Naive thymus-derived CD4-positive, alpha-beta T cell (primary cell): ENCODE measurements at regions not wholly inside any gene's neighbourhood (a gene's known extent, or its start where the extent isn't known, plus 50 kb on each side); places are given as distances from the start of the nearest gene placed in this dataset.

Experiments used
- ATAC-seq: fragments of 150-1000 bp; cut with Tn5 transposase; 2 replicates; pipeline ENCODE4 v1.10.0; 2021; ENCODE audit warnings: mild to moderate bottlenecking, moderate library complexity
- CTCF ChIA-PET: fragments of 350-600 bp; sonication (Branson Sonifier 250); formaldehyde crosslinking; loops from one replicate; lab custom pipeline; 2021; ENCODE audit warnings: antibody characterized with exemption; lab: Charles Lee
- POLR2A ChIA-PET: fragments of 350-600 bp; sonication (Branson Sonifier 250); formaldehyde crosslinking; loops from one replicate; lab custom pipeline; 2021; ENCODE audit warnings: antibody characterized with exemption, inconsistent platforms; lab: Charles Lee
- DNase-seq, 9 donors: peaks; one replicate each; pipeline versions ENCODE4 v3.0.0 to v3.0.0-alpha.2; 2020 to 2022; ENCODE audit warnings: mixed read lengths in 1 of 9
- H3K27ac ChIP-seq: one replicate; pipeline ENCODE4 v1.7.0; 2013; ENCODE audit warnings: mild to moderate bottlenecking, low read depth, low read length, moderate library complexity
- H3K27me3 ChIP-seq, 2 donors: one replicate each; pipeline ENCODE4 v1.7.0; 2013; ENCODE audit warnings: low read length in 2 of 2, mild to moderate bottlenecking in 2 of 2, moderate library complexity in 2 of 2; ENCODE audit not compliant: control insufficient read depth in 2 of 2, insufficient read depth in 2 of 2
- H3K36me3 ChIP-seq, 3 experiments: 1 replicate in 2 of 3; 2 replicates in 1 of 3; pipeline ENCODE4 v1.7.0; 2013; ENCODE audit warnings: low read length in 3 of 3, mild to moderate bottlenecking in 3 of 3, moderate library complexity in 1 of 3; ENCODE audit not compliant: insufficient read depth in 3 of 3, control insufficient read depth in 2 of 3
- H3K4me1 ChIP-seq, 2 donors: one replicate each; pipeline ENCODE4 v1.7.0; 2013; ENCODE audit warnings: low read length in 2 of 2, mild to moderate bottlenecking in 2 of 2, moderate library complexity in 1 of 2; ENCODE audit not compliant: control insufficient read depth in 2 of 2, insufficient read depth in 2 of 2
- H3K4me3 ChIP-seq: 2 replicates; pipeline ENCODE4 v1.7.0; 2013; ENCODE audit warnings: mild to moderate bottlenecking, low read length
- H3K9me3 ChIP-seq, 3 experiments: 1 replicate in 2 of 3; 2 replicates in 1 of 3; pipeline ENCODE4 v1.7.0; 2013; ENCODE audit warnings: low read length in 3 of 3; ENCODE audit not compliant: control insufficient read depth in 2 of 3
- H3K27ac Mint-ChIP-seq, 9 donors: one replicate each; pipeline ENCODE4 v1.8.0; 2020 to 2022; ENCODE audit warnings: mixed read lengths in 9 of 9, mild to moderate bottlenecking in 8 of 9, moderate library complexity in 5 of 9, inconsistent platforms in 2 of 9
- H3K27me3 Mint-ChIP-seq, 5 donors: one replicate each; pipeline ENCODE4 v1.8.0; 2021 to 2022; ENCODE audit warnings: mixed read lengths in 5 of 5, mild to moderate bottlenecking in 1 of 5
- H3K36me3 Mint-ChIP-seq, 5 donors: one replicate each; pipeline ENCODE4 v1.8.0; 2020 to 2022; ENCODE audit warnings: mixed read lengths in 5 of 5, mild to moderate bottlenecking in 3 of 5, inconsistent platforms in 1 of 5
- H3K4me1 Mint-ChIP-seq, 7 donors: one replicate each; pipeline ENCODE4 v1.8.0; 2020 to 2022; ENCODE audit warnings: mixed read lengths in 7 of 7, mild to moderate bottlenecking in 3 of 7, inconsistent platforms in 1 of 7
- H3K4me3 Mint-ChIP-seq, 10 donors: one replicate each; pipeline ENCODE4 v1.8.0; 2020 to 2022; ENCODE audit warnings: mild to moderate bottlenecking in 10 of 10, mixed read lengths in 10 of 10, moderate library complexity in 6 of 10, inconsistent platforms in 2 of 10
- H3K9me3 Mint-ChIP-seq, 11 donors: one replicate each; pipeline ENCODE4 v1.8.0; 2020 to 2022; ENCODE audit warnings: mixed read lengths in 11 of 11, mild to moderate bottlenecking in 4 of 11, inconsistent platforms in 1 of 11, moderate library complexity in 1 of 11
- intact Hi-C, 2 donors: fragments of 100-400 bp; cut with micrococcal nuclease; formaldehyde crosslinking; loops; one replicate each; pipeline ENCODE4 v1.15.1; 2023

GRCh38 chr19:28037186-28037585 is 1175.8 kb downstream of the UQCRFS1 start:
- Mint-ChIP-seq H3K9me3 (peaks cover 0 to 24% (median 7%) of the 10 kb centered on the region in 11 donors), H3K36me3 (peaks cover 0 to under 1% (median 0%) of the 10 kb centered on the region in 5 donors), H3K27ac (no peak overlapping the region), H3K4me3 (no peak overlapping the region), H3K4me1 (no peaks in the 10 kb centered on the region), H3K27me3 (no peaks in the 10 kb centered on the region)
- no peaks in the 10 kb centered on the region for H3K4me1 ChIP-seq
- ATAC-seq (no peak), DNase-seq (no peak)
- ChIA-PET CTCF (no interaction called here), POLR2A (no interaction called here)
- no peak overlapping the region for H3K4me3 ChIP-seq
- intact Hi-C loops, result no loop called here
- no peaks in the 10 kb centered on the region for H3K36me3 ChIP-seq
- no peaks in the 10 kb centered on the region for H3K27me3 ChIP-seq
- H3K9me3 ChIP-seq, result no peaks in the 10 kb centered on the region
- H3K27ac ChIP-seq, result no peak overlapping the region

- no peak overlapping the region for H3K27ac ChIP-seq
- no peaks in the 10 kb centered on the region for H3K27me3 Mint-ChIP-seq
- no peak overlapping the region for H3K27ac Mint-ChIP-seq
- H3K9me3 Mint-ChIP-seq, result peaks cover 2 to 23% (median 10%) of the 10 kb centered on the region in 11 donors
- H3K36me3 Mint-ChIP-seq, result peaks cover 0 to 4% (median 0%) of the 10 kb centered on the region in 5 donors
- intact Hi-C loops, result no loop called here
- H3K4me1 Mint-ChIP-seq, result no peaks in the 10 kb centered on the region
- H3K36me3 ChIP-seq, result no peaks in the 10 kb centered on the region
- no peaks in the 10 kb centered on the region for H3K4me1 ChIP-seq
- no peak for DNase-seq
- ChIA-PET POLR2A (no interaction called here), CTCF (no interaction called here)
- no peak overlapping the region for H3K4me3 ChIP-seq
- no peaks in the 10 kb centered on the region for H3K27me3 ChIP-seq
- no peak overlapping the region for H3K4me3 Mint-ChIP-seq
- H3K9me3 ChIP-seq, result no peaks in the 10 kb centered on the region
- ATAC-seq, result no peak
These were observed 1176.5 kb downstream of the UQCRFS1 start for GRCh38 chr19:28036486-28036885.

GRCh38 chr19:28034936-28035335 is 1178.0 kb downstream of the UQCRFS1 start:
- Histone ChIP-seq H3K27ac (no peak overlapping the region), H3K27me3 (no peaks in the 10 kb centered on the region), H3K4me3 (no peak overlapping the region), H3K36me3 (no peaks in the 10 kb centered on the region), H3K4me1 (no peaks in the 10 kb centered on the region), H3K9me3 (no peaks in the 10 kb centered on the region)
- intact Hi-C loops, result no loop called here
- H3K9me3 Mint-ChIP-seq, result peaks cover 3 to 36% (median 10%) of the 10 kb centered on the region in 11 donors
- DNase-seq (no peak), ATAC-seq (no peak)
- POLR2A ChIA-PET, result no interaction called here
- H3K36me3 Mint-ChIP-seq, result peaks cover 0 to 4% (median 0%) of the 10 kb centered on the region in 5 donors
- H3K4me3 Mint-ChIP-seq, result no peak overlapping the region
- no peaks in the 10 kb centered on the region for H3K27me3 Mint-ChIP-seq
- H3K27ac Mint-ChIP-seq, result no peak overlapping the region
- no peaks in the 10 kb centered on the region for H3K4me1 Mint-ChIP-seq
- CTCF ChIA-PET, result no interaction called here

- CTCF ChIA-PET, result no interaction called here
- H3K36me3 Mint-ChIP-seq, result peaks cover 0 to 4% (median 0%) of the 10 kb centered on the region in 5 donors
- DNase-seq, result no peak
These were observed 1184.0 kb downstream of the UQCRFS1 start for GRCh38 chr19:28028881-28029444.

GRCh38 chr19:28027116-28027515 is 1185.8 kb downstream of the UQCRFS1 start:
- DNase-seq, result no peak
- Histone ChIP-seq H3K4me1 (no peaks in the 10 kb centered on the region), H3K9me3 (no peaks in the 10 kb centered on the region), H3K4me3 (no peak overlapping the region), H3K36me3 (no peaks in the 10 kb centered on the region), H3K27ac (no peak overlapping the region), H3K27me3 (no peaks in the 10 kb centered on the region)
- peaks cover 0 to 24% (median 9%) of the 10 kb centered on the region in 11 donors for H3K9me3 Mint-ChIP-seq
- CTCF ChIA-PET, result no interaction called here
- no peak overlapping the region for H3K27ac Mint-ChIP-seq
- H3K4me1 Mint-ChIP-seq, result no peaks in the 10 kb centered on the region
- ATAC-seq, result no peak
- POLR2A ChIA-PET, result no interaction called here
- peaks cover 0 to 6% (median 0%) of the 10 kb centered on the region in 5 donors for H3K27me3 Mint-ChIP-seq
- H3K36me3 Mint-ChIP-seq, result peaks cover 0 to 3% (median 0%) of the 10 kb centered on the region in 5 donors
- no peak overlapping the region for H3K4me3 Mint-ChIP-seq
- intact Hi-C loops, result no loop called here

More at GRCh38 chr19:28028881-28029444, 1184.0 kb downstream of the UQCRFS1 start:
- Histone ChIP-seq H3K4me3 (no peak overlapping the region), H3K4me1 (no peaks in the 10 kb centered on the region), H3K36me3 (no peaks in the 10 kb centered on the region), H3K27me3 (no peaks in the 10 kb centered on the region), H3K27ac (no peak overlapping the region), H3K9me3 (no peaks in the 10 kb centered on the region)
- POLR2A ChIA-PET, result no interaction called here
- ATAC-seq, result no peak
- intact Hi-C loops, result no loop called here
- H3K4me3 Mint-ChIP-seq, result no peak overlapping the region
- no peak overlapping the region for H3K27ac Mint-ChIP-seq
- H3K9me3 Mint-ChIP-seq, result peaks cover 0 to 41% (median 10%) of the 10 kb centered on the region in 11 donors
- H3K4me1 Mint-ChIP-seq, result no peaks in the 10 kb centered on the region
- H3K27me3 Mint-ChIP-seq, result peaks cover 0 to 6% (median 0%) of the 10 kb centered on the region in 5 donors

- H3K27me3 Mint-ChIP-seq, result peaks cover 0 to 6% (median 0%) of the 10 kb centered on the region in 5 donors
- H3K4me3 Mint-ChIP-seq, result no peak overlapping the region
- H3K27me3 ChIP-seq, result no peaks in the 10 kb centered on the region
- H3K4me1 Mint-ChIP-seq, result no peaks in the 10 kb centered on the region
- H3K27ac ChIP-seq, result no peak overlapping the region
- POLR2A ChIA-PET, result no interaction called here
- H3K9me3 Mint-ChIP-seq, result peaks cover 0 to 20% (median 6%) of the 10 kb centered on the region in 11 donors
- intact Hi-C loops, result no loop called here
- H3K4me3 ChIP-seq, result no peak overlapping the region
- H3K36me3 Mint-ChIP-seq, result no peaks in the 10 kb centered on the region
- CTCF ChIA-PET, result no interaction called here
- no peaks in the 10 kb centered on the region for H3K36me3 ChIP-seq
- H3K4me1 ChIP-seq, result no peaks in the 10 kb centered on the region
- no peak for ATAC-seq
- no peak overlapping the region for H3K27ac Mint-ChIP-seq
- no peak for DNase-seq
- H3K9me3 ChIP-seq, result no peaks in the 10 kb centered on the region
These were observed 1186.3 kb downstream of the UQCRFS1 start for GRCh38 chr19:28026636-28027035.

- no peak overlapping the region for H3K4me3 ChIP-seq
- H3K4me3 Mint-ChIP-seq, result no peak overlapping the region
- CTCF ChIA-PET, result no interaction called here
- H3K36me3 Mint-ChIP-seq, result no peaks in the 10 kb centered on the region
- POLR2A ChIA-PET, result no interaction called here
- H3K27me3 ChIP-seq, result no peaks in the 10 kb centered on the region
- DNase-seq, result no peak
- no peak overlapping the region for H3K27ac ChIP-seq
- no peaks in the 10 kb centered on the region for H3K4me1 ChIP-seq
- intact Hi-C loops, result no loop called here
- H3K36me3 ChIP-seq, result no peaks in the 10 kb centered on the region
- no peak for ATAC-seq
- no peaks in the 10 kb centered on the region for H3K4me1 Mint-ChIP-seq
- no peak overlapping the region for H3K27ac Mint-ChIP-seq
- H3K9me3 ChIP-seq, result no peaks in the 10 kb centered on the region
- peaks cover 0 to 6% (median 0%) of the 10 kb centered on the region in 5 donors for H3K27me3 Mint-ChIP-seq
- H3K9me3 Mint-ChIP-seq, result peaks cover 0 to 9% (median 4%) of the 10 kb centered on the region in 11 donors
These were observed 1188.0 kb downstream of the UQCRFS1 start for GRCh38 chr19:28024920-28025319.
